ENCODE measurements at regions not wholly inside any gene's neighbourhood (a gene's known extent, or its start where the extent isn't known, plus 50 kb on each side); places are given as distances from the start of the nearest gene placed in this dataset.

DNA sequence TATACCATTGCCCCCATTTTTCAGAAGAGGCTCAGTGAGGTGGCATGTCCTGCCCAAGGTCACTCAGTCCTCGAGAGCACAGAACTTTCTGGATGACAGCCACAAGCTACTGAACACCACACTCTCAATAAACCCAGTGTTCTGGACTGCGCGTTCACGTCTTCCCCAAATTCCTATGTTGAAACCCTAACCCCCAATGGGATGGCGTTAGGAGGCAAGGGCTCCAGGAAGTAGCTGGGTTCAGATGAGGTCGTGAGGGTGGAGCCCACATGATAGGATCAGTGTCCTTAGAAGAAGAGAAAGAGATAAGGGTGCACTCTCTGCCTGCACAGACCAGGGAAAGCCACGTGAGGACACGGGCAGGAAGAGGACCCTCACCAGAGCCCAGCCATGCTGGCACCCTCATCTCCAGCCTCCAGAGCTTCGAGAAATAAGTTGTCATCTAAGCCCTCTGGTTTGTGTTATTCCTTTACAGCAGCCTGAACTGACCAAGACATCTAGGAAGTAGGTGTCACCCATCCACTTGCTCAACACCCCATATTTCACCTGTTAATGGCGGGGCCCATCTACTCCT is 324.0 kb downstream of the UACA start:
- TF ChIP-seq GATA2 (IDR thresholded peaks at IDR 0.05; ENCODE audit: low read depth, low read length): no peak
- no peak for TF ChIP-seq GATA3 (IDR thresholded peaks at IDR 0.05; ENCODE audit: low read depth, low read length)
